ENCODE measurements at regions not wholly inside any gene's neighbourhood (a gene's known extent, or its start where the extent isn't known, plus 50 kb on each side); places are given as distances from the start of the nearest gene placed in this dataset.

DNA sequence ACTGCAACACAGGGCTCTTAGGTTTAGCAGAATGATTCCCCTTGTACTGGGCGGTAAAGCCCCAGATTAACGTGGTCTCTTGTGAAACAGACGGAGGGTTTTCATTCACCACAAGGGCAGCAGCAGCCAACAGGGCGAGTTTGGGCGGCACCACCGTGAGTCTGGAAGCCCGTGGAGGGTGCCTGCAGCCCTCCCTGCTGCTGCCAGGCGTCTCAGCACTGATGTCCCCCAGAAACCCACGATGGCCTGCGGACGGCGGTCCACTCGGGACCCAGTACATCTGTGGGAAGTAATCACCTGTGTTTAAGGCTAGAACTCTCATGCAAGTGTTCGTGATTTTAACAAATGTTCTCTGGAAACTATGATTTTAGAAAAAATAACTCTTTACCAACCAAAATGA lies 67.8 kb downstream of the IRX2 start:
- peaks cover 6% of the 10 kb centered on the region; the same call in 1 of the 2 replicates for H3K9me3 ChIP-seq (ENCODE audit: control insufficient read depth, insufficient read depth, low read length)
- no peak overlapping the region for H3K4me3 ChIP-seq (ENCODE audit: low read length)
- H3K27me3 ChIP-seq (ENCODE audit: control insufficient read depth, low read length) = no peaks in the 10 kb centered on the region
- no peaks in the 10 kb centered on the region for H3K79me2 ChIP-seq (ENCODE audit: control insufficient read depth, low read length)
- H3K4me2 ChIP-seq (ENCODE audit: low read length) = no peak overlapping the region
- no peaks in the 10 kb centered on the region for H3K9me2 ChIP-seq (replicated peaks; ENCODE audit: control insufficient read depth, low read length)
- TF ChIP-seq, protein P1, sequence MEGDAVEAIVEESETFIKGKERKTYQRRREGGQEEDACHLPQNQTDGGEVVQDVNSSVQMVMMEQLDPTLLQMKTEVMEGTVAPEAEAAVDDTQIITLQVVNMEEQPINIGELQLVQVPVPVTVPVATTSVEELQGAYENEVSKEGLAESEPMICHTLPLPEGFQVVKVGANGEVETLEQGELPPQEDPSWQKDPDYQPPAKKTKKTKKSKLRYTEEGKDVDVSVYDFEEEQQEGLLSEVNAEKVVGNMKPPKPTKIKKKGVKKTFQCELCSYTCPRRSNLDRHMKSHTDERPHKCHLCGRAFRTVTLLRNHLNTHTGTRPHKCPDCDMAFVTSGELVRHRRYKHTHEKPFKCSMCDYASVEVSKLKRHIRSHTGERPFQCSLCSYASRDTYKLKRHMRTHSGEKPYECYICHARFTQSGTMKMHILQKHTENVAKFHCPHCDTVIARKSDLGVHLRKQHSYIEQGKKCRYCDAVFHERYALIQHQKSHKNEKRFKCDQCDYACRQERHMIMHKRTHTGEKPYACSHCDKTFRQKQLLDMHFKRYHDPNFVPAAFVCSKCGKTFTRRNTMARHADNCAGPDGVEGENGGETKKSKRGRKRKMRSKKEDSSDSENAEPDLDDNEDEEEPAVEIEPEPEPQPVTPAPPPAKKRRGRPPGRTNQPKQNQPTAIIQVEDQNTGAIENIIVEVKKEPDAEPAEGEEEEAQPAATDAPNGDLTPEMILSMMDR (IDR thresholded peaks at IDR 0.05; ENCODE audit: low read depth, low read length, poor library complexity, severe bottlenecking) = no peak
- no peaks in the 10 kb centered on the region for H3K4me1 ChIP-seq (ENCODE audit: control insufficient read depth, low read length)
- no peaks in the 10 kb centered on the region for H3K36me3 ChIP-seq (ENCODE audit: control insufficient read depth, low read length)
- H3F3A ChIP-seq (ENCODE audit: control insufficient read depth, insufficient read depth) = no peaks in the 10 kb centered on the region
- no peak overlapping the region for H3K27ac ChIP-seq (ENCODE audit: low read depth, low read length)
- no peaks in the 10 kb centered on the region for H4K20me1 ChIP-seq (ENCODE audit: control insufficient read depth, insufficient read depth, low read depth, low read length)

DNA sequence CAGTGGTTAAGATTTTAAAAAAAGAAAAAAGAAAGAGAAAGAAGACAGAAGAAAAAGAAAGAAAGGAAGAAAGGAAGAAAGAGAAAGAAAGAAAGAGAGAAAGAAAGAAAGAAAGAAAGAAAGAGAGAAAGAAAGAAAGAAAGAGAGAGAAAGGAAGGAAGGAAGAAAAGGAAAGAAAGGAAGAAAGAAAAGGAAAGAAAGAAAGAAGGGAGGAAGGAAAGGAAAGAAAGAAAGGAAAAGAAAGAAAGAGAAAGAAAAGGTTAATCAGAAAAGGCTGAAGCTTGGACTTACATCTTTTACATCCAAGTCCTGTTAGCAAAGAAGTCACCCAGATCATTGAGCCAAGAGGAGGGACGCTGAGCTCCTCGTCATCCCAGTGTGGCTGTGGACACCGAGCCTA lies 70.0 kb downstream of the IRX2 start:
- H3K36me3 ChIP-seq (ENCODE audit: control insufficient read depth, low read length) = no peaks in the 10 kb centered on the region
- TF ChIP-seq, protein P1 (IDR thresholded peaks at IDR 0.05; ENCODE audit: low read depth, low read length, poor library complexity, severe bottlenecking) = no peak
- no peak for TF ChIP-seq EZH2phosphoT487 (IDR thresholded peaks at IDR 0.05; ENCODE audit: borderline replicate concordance, low read length)
- H3K4me3 ChIP-seq (ENCODE audit: low read length) = no peak overlapping the region
- H3K9me3 ChIP-seq (ENCODE audit: control insufficient read depth, insufficient read depth, low read length) = no peaks in the 10 kb centered on the region; the same call in 1 of the 2 replicates
- H3K27me3 ChIP-seq (ENCODE audit: control insufficient read depth, low read length) = no peaks in the 10 kb centered on the region
- H4K20me1 ChIP-seq (ENCODE audit: control insufficient read depth, insufficient read depth, low read depth, low read length) = no peaks in the 10 kb centered on the region
- H3K9me2 ChIP-seq (replicated peaks; ENCODE audit: control insufficient read depth, low read length) = no peaks in the 10 kb centered on the region
- no peaks in the 10 kb centered on the region for H3F3A ChIP-seq (ENCODE audit: control insufficient read depth, insufficient read depth)
- no peaks in the 10 kb centered on the region for H3K79me2 ChIP-seq (ENCODE audit: control insufficient read depth, low read length)
- H3K4me2 ChIP-seq (ENCODE audit: low read length) = no peak overlapping the region
- H3K27ac ChIP-seq (ENCODE audit: low read depth, low read length) = no peak overlapping the region
- H3K4me1 ChIP-seq (ENCODE audit: control insufficient read depth, low read length) = no peaks in the 10 kb centered on the region

DNA sequence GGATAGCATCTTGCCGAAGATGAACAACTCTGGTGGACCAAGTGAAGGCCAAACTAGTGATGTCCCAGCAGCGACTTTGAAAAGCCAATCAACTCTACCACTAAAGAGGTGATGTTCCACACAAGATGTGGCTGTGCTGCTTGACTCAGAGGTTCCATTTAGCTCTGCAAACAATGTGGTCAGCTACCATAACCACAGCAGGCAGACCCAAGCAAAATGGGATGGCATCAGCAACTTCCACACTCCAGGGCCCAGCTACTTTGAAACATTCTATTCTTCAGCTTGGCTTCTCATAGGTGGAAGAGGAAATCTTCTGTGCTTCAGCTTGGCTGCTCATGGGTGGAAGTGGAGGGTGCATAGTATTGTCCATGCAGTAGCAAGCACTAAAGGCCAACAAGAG lies 70.5 kb downstream of the IRX2 start:
- H3K36me3 ChIP-seq (ENCODE audit: control insufficient read depth, low read length) = no peaks in the 10 kb centered on the region
- H3K79me2 ChIP-seq (ENCODE audit: control insufficient read depth, low read length) = no peaks in the 10 kb centered on the region
- H3K27ac ChIP-seq (ENCODE audit: low read depth, low read length) = no peak overlapping the region
- no peaks in the 10 kb centered on the region for H3K27me3 ChIP-seq (ENCODE audit: control insufficient read depth, low read length)
- no peaks in the 10 kb centered on the region for H4K20me1 ChIP-seq (ENCODE audit: control insufficient read depth, insufficient read depth, low read depth, low read length)
- H3K4me3 ChIP-seq (ENCODE audit: low read length) = no peak overlapping the region
- H3K4me2 ChIP-seq (ENCODE audit: low read length) = no peak overlapping the region
- H3K4me1 ChIP-seq (ENCODE audit: control insufficient read depth, low read length) = no peaks in the 10 kb centered on the region
- no peaks in the 10 kb centered on the region for H3K9me2 ChIP-seq (replicated peaks; ENCODE audit: control insufficient read depth, low read length)
- no peaks in the 10 kb centered on the region; the same call in 1 of the 2 replicates for H3K9me3 ChIP-seq (ENCODE audit: control insufficient read depth, insufficient read depth, low read length)
- TF ChIP-seq, protein P1 (IDR thresholded peaks at IDR 0.05; ENCODE audit: low read depth, low read length, poor library complexity, severe bottlenecking) = no peak
- TF ChIP-seq EZH2phosphoT487 (IDR thresholded peaks at IDR 0.05; ENCODE audit: borderline replicate concordance, low read length) = no peak
- no peaks in the 10 kb centered on the region for H3F3A ChIP-seq (ENCODE audit: control insufficient read depth, insufficient read depth)

DNA sequence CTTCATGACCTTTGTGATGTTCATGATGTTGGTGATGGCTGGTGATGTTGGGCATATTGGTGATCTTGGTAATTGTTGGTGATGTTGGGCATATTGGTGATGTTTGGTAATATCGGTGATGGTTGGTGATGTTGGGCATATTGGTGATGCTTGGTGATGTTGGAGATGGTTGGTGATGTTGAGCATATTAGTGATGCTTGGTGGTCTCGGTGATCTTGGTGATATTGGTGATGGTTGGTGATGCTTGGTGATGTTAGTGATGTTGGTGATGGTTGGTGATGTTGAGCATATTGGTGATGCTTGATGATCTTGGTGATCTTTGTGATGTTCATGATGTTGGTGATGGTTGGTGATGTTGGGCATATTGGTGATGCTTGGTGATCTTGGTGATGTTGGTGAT lies 73.8 kb downstream of the IRX2 start:
- Histone ChIP-seq H3F3A (ENCODE audit: control insufficient read depth, insufficient read depth) (no peaks in the 10 kb centered on the region), H3K9me2 (replicated peaks; ENCODE audit: control insufficient read depth, low read length) (no peaks in the 10 kb centered on the region), H3K27me3 (ENCODE audit: control insufficient read depth, low read length) (no peaks in the 10 kb centered on the region), H4K20me1 (ENCODE audit: control insufficient read depth, insufficient read depth, low read depth, low read length) (no peaks in the 10 kb centered on the region), H3K4me1 (ENCODE audit: control insufficient read depth, low read length) (no peaks in the 10 kb centered on the region), H3K4me2 (ENCODE audit: low read length) (no peak overlapping the region), H3K79me2 (ENCODE audit: control insufficient read depth, low read length) (no peaks in the 10 kb centered on the region), H3K36me3 (ENCODE audit: control insufficient read depth, low read length) (no peaks in the 10 kb centered on the region), H3K4me3 (ENCODE audit: low read length) (no peak overlapping the region), H3K9me3 (ENCODE audit: control insufficient read depth, insufficient read depth, low read length) (peaks cover 6% of the 10 kb centered on the region; the same call in 1 of the 2 replicates), H3K27ac (ENCODE audit: low read depth, low read length) (no peak overlapping the region)
- TF ChIP-seq, protein P1 (IDR thresholded peaks at IDR 0.05; ENCODE audit: low read depth, low read length, poor library complexity, severe bottlenecking) = no peak
- no peak for TF ChIP-seq EZH2phosphoT487 (IDR thresholded peaks at IDR 0.05; ENCODE audit: borderline replicate concordance, low read length)

Data from DOHH2 (cell line).